HG03280 (cell line): ENCODE measurements at regions not wholly inside any gene's neighbourhood (a gene's known extent, or its start where the extent isn't known, plus 50 kb on each side); places are given as distances from the start of the nearest gene placed in this dataset.
"Not testable (repeated sequence)": the region's sequence is repeated elsewhere in the genome, so short reads cannot be mapped to it uniquely, and the experiment has no call there.

Experiments
- ATAC-seq: cut with Tn5 transposase; IDR thresholded peaks from one replicate; pipeline ENCODE4 v1.9.1; 2021; ENCODE audit warnings: mild to moderate bottlenecking, moderate library complexity; ENCODE audit not compliant: unreplicated experiment

GRCh38 chr4:93888308-93888707 lies 59.8 kb downstream of the ATOH1 start:
- ATAC-seq, result no peak

- ATAC-seq, result no peak
These were observed 60.2 kb downstream of the ATOH1 start for GRCh38 chr4:93888768-93889167.

- ATAC-seq, result no peak
These were observed 62.7 kb downstream of the ATOH1 start for GRCh38 chr4:93891244-93891643.

- no peak for ATAC-seq
These were observed 66.4 kb downstream of the ATOH1 start for GRCh38 chr4:93894995-93895394.

- ATAC-seq, result no peak
These were observed 68.0 kb downstream of the ATOH1 start for GRCh38 chr4:93896516-93896915.

GRCh38 chr4:93897559-93897958 lies 69.0 kb downstream of the ATOH1 start:
- ATAC-seq, result peak; percentile 73

- no peak for ATAC-seq
These were observed 80.2 kb downstream of the ATOH1 start for GRCh38 chr4:93908778-93909177.

GRCh38 chr4:93911671-93912070 lies 83.1 kb downstream of the ATOH1 start:
- no peak for ATAC-seq

- no peak for ATAC-seq
These were observed 83.6 kb downstream of the ATOH1 start for GRCh38 chr4:93912146-93912545.

- no peak for ATAC-seq
These were observed 90.3 kb downstream of the ATOH1 start for GRCh38 chr4:93918856-93919255.

GRCh38 chr4:93923570-93923969 lies 95.0 kb downstream of the ATOH1 start:
- not testable (repeated sequence) for ATAC-seq

- ATAC-seq, result no peak
These were observed 118.7 kb downstream of the ATOH1 start for GRCh38 chr4:93947286-93947685.

- ATAC-seq, result not testable (repeated sequence)
These were observed 121.7 kb downstream of the ATOH1 start for GRCh38 chr4:93950239-93950638.

GRCh38 chr4:93957186-93957585 lies 128.6 kb downstream of the ATOH1 start:
- no peak for ATAC-seq

GRCh38 chr4:93960450-93960849 lies 131.9 kb downstream of the ATOH1 start:
- ATAC-seq, result no peak

GRCh38 chr4:93960916-93961315 lies 132.4 kb downstream of the ATOH1 start:
- ATAC-seq, result no peak

GRCh38 chr4:93981594-93981993 lies 153.0 kb downstream of the ATOH1 start:
- ATAC-seq, result no peak

GRCh38 chr4:93982255-93982654 lies 153.7 kb downstream of the ATOH1 start:
- ATAC-seq, result no peak

- ATAC-seq, result peak; percentile 98
These were observed 154.6 kb downstream of the ATOH1 start for GRCh38 chr4:93983140-93983539.

GRCh38 chr4:93994175-93994994 lies 165.8 kb downstream of the ATOH1 start:
- no peak for ATAC-seq

GRCh38 chr4:93996895-93997294 lies 168.3 kb downstream of the ATOH1 start:
- ATAC-seq, result no peak

GRCh38 chr4:94000559-94000958 lies 172.0 kb downstream of the ATOH1 start:
- no peak for ATAC-seq

- no peak for ATAC-seq
These were observed 178.4 kb downstream of the ATOH1 start for GRCh38 chr4:94006932-94007331.
